Epithelial cell of esophagus (primary cell): ENCODE measurements at regions not wholly inside any gene's neighbourhood (a gene's known extent, or its start where the extent isn't known, plus 50 kb on each side); places are given as distances from the start of the nearest gene placed in this dataset.
A peak's percentile ranks its signal among the peaks of the same experiment; 100 is the strongest.

Source experiments
- DNase-seq: peaks from one replicate; pipeline ENCODE4 v3.0.0; 2010; ENCODE audit warnings: low read depth
- H3K4me3 ChIP-seq: 2 replicates; pipeline ENCODE4 v1.5.1; 2011; ENCODE audit warnings: mild to moderate bottlenecking, low read length, control low read depth
- CTCF ChIP-seq: IDR thresholded peaks from 2 replicates; pipeline ENCODE4 v1.5.1; 2011; ENCODE audit warnings: low read depth, mild to moderate bottlenecking, low read length, control low read depth, inconsistent platforms; ENCODE audit not compliant: insufficient read depth; ENCODE audit errors: missing control alignments

GRCh38 chr7:24029068-24029467 lies 254.9 kb upstream of the NPY start:
- no peak for TF ChIP-seq CTCF
- peak; percentile 4 for DNase-seq

GRCh38 chr7:24034251-24034650 lies 249.7 kb upstream of the NPY start:
- no peak for DNase-seq
- no peak overlapping the region for H3K4me3 ChIP-seq
- no peak for TF ChIP-seq CTCF

More at GRCh38 chr7:24029068-24029467, 254.9 kb upstream of the NPY start:
- H3K4me3 ChIP-seq = no peak overlapping the region

GRCh38 chr7:24035366-24036032 lies 248.5 kb upstream of the NPY start:
- no peak for TF ChIP-seq CTCF
- H3K4me3 ChIP-seq = no peak overlapping the region
- DNase-seq = no peak

GRCh38 chr7:24036033-24036412 lies 248.0 kb upstream of the NPY start:
- no peak for TF ChIP-seq CTCF
- H3K4me3 ChIP-seq = no peak overlapping the region
- no peak for DNase-seq

GRCh38 chr7:24038993-24039392 lies 245.0 kb upstream of the NPY start:
- DNase-seq = no peak
- no peak overlapping the region for H3K4me3 ChIP-seq
- no peak for TF ChIP-seq CTCF

- DNase-seq = no peak
- no peak for TF ChIP-seq CTCF
- no peak overlapping the region for H3K4me3 ChIP-seq
These were observed 243.9 kb upstream of the NPY start for GRCh38 chr7:24039991-24040624.

GRCh38 chr7:24042028-24042427 lies 242.0 kb upstream of the NPY start:
- DNase-seq = no peak
- TF ChIP-seq CTCF = no peak
- H3K4me3 ChIP-seq = no peak overlapping the region
